ELF-1 (cell line): ENCODE measurements at regions not wholly inside any gene's neighbourhood (a gene's known extent, or its start where the extent isn't known, plus 50 kb on each side); places are given as distances from the start of the nearest gene placed in this dataset.

Experiments
- DNase-seq: peaks from one replicate; pipeline ENCODE4 v3.0.0-alpha.2; 2016; ENCODE audit warnings: low read depth, low spot score

DNA sequence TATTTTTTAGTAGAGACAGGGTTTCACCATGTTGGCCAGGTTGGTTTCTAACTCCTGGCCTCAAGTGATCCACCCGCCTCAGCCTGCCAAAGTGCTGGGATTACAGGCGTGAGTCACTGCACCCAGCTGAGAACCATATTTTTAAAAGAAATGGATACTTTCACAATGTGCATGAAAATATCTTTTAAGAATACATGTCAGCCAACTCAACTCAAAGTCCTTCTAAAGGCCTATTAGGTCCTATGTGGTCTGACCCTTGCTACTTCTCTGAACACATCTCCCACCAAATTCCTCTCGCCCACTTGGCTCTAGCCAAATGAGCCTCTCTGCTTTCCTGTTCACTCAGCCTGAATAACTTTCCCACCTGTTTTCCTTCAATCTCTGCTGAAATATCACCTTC, 119.6 kb downstream of the MTX2 start:
- no peak for DNase-seq

DNA sequence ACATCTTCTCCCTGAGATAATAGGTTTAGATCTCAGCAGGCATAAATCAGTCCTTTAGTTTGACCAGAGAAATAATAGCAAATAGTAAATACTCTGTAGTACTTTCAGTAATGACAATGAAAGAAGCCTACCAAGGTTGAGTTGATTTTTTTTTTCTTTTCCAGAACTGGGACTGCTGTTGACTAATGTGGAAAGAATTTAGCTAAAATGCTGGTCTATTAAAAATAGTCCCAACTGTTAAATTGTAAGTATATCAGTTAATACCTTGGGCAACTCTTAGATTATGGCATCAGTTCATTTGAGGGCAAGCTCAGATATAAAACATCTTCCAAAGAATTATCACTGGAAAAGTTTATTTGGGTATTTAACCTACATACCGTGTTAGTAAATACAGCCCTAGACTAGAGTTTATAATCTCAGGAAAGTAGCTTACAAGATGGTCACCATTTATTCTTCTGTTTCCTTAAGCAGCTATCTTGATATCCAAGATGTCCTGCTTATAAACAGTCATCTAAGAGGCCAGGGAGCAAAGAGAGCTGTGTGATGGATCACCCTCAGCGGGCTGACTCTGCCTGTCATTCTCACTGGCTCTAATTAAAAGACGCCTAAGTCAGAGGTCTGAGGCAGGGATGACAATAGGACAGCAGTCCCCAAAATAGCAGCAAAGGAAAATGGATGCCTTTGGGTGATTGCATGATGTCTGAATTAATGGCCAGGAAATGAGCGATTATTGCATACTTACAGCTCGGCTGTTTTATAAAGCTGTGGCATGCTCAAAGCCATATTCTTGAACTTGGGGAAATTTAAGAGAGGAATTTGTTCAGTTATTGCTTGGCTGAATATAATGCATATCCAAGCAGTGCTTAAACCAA, 121.3 kb downstream of the MTX2 start:
- DNase-seq, result no peak

DNA sequence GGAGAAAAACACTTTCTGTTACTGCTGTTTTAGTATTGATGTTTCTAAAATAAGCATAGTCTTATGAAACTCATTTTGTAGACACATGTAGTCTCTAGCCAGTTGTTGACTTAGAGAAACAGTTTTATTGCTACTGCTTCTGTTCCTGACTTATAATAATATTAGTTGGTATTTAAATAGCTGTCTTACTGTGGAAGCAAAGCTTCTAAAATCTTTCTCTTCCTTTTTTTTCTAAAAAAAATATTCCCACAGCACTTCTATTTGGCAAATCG, 121.8 kb downstream of the MTX2 start:
- no peak for DNase-seq

DNA sequence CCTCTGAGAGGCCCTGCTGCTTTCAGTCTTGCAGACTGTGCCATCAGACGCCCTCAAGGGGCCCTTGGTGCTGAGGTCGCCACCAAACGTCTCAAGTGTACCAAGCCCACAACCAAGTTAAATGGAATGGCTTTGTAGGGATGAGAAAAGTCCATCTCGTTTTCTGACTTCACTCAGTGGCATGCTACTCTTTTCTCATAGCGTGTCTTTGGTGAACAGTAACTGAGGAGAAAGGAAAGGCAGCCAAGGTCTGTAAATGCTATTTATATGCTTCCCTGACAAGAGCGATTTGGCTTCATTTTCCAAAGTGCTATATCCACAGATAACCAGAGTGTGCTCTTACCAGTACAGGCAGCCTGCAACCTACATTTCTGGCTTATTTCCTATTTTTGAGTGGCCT, 123.0 kb downstream of the MTX2 start:
- no peak for DNase-seq

DNA sequence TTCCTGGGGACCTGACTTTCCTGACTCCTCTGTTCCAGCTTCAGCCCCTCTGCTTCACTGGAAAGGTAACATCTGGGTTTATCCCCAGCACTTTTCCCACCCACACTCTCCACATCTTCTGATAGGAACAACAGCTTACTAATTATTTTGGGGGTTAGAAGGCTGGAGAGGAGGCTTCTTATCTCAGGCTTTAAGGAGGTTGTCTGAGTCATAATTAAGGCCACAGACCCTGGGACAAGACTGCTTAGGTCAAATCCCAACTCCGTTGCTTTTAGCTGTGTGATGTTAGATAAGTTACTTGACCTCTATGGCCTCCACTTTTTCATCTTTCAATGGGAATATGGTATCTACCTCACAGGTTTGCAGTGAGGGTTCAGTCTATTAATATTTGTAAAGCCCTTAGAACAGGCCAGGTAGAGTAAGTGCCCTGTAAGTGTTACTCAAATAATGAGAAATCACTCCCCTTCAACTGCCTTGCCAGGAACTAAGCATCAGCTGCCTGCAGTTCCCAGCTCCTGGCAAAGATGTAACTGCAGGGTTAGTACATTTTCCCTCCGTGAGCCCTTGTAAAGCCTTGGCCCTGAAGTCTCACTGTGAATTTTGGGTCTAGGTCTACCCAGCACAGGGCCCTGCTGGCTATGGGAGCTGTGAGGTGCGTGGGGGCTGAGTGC, 123.6 kb downstream of the MTX2 start:
- no peak for DNase-seq

DNA sequence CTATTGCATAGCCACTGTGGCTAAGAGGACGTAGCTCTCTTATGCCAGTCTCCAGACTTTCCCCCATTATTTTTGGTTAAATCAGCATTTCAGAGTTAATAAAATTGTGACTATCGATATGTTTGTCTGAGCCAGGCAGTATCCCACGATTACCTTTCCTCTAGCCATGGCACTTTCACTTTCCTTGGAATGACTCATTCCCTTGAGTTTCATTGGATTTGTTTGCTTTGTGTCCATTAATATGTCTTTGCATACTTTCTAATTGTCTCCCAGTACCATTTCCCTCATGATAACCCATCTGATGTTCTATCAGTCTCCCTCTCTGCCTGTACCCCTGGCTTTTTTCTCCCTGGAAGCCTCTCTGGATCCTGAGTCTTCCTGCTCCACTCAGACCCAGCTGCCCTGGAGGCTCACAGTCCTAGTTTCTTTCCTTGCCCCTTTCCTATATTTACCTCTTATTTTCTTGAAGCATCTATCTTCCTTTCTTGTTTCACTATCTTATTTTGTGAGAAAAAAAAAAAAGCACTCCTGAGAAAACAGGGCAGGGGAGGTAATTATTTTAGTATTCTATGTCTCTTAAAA, 126.1 kb downstream of the MTX2 start:
- DNase-seq, result no peak

DNA sequence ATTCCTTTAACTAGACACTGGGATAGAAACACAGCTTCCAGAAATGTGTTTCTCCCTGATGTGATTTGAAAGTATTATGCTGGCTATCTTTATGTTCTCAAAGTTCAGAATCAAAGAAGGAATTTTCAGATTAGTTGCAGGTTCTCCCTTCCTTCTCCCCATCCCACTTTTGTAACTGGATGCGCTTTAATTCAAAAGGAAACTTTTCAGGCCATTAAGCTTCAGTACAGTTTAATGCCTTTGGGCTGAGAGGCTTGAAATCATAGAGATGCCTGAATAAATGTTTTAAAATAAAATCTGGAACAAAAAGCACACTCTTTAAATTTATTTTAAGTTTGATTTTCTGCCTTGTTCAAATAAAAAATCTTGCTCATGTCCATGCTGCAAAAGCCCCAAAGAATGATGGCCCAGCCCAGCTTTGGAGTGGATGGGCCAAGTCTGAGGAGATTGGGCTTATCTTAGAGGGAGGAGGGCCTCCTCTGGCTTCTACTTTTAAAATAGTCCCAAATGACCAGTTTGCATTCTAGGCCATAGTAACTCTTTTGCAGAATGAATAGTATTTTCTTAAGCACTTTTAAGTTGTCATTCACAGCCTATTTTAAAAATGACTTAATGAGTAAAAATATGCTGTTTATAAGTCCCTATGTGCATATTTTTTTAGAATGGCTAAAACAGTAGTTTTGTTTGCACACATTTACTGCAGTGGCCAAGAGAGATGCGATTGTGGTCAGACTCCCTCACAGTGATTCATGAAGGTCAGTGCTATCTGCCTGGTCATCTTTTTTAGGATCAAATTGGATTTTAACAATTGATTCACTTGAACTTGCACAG, 129.2 kb downstream of the MTX2 start:
- no peak for DNase-seq

DNA sequence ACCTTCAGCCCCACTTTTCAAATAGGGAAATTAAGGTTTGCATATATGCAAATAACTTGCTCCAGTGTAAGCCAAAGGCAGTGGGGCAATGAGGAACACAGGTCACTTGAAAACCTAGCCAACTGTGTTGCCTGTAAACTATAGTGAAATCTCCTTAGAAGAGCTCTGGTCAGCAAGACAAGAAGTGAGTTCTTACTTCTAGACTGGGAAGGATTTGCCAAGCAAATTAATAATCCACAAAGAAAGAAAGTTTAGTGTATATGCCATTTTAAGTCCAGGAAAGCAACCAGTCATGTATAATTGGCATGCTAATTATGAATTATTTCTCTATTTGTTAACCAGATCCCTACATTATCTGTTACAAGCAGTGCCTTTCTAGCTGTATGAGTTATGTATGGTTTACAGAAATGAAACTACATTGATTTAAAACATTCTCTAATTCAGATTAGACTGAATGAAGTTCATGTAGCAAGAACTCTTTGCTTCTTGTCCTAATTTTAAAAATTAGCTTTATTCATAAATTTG, 129.9 kb downstream of the MTX2 start:
- no peak for DNase-seq

DNA sequence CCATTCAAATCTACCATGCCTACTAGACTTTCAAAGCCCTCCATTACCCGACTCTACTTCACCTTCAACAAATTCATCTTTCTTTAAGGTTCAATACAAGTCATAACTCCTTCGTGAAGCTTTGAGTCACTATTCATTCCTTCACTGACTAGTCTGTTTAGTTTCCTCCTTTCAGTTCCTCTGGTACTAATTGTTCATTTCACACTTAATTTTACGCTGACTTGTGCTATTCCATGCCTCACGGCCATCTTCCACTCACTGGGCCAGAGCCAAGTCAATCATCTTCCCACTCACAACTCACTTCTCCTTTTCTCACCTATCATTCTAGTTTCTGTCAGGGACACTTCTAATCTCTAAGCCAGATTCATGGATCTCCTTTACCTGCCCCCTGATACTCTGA, 136.2 kb downstream of the MTX2 start:
- DNase-seq, result no peak

DNA sequence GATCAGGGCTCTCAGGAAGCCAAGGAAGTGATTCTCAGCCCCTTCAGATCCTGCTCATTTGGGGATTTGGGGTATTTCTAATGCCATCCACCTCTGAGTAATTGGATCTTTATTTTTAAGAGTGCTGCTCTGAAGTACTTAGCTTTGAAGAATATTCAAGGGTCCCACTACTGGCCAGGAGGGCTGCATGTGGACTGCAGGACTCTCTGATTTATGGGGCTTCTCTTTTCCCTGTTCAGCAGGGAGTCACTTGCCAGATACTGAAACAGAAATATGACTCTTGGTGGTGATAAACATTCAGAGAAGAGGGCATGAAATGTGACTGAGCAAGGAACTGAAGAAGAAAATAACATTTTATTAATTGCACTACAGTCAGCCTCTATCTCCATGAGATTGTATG, 138.5 kb downstream of the MTX2 start:
- no peak for DNase-seq

DNA sequence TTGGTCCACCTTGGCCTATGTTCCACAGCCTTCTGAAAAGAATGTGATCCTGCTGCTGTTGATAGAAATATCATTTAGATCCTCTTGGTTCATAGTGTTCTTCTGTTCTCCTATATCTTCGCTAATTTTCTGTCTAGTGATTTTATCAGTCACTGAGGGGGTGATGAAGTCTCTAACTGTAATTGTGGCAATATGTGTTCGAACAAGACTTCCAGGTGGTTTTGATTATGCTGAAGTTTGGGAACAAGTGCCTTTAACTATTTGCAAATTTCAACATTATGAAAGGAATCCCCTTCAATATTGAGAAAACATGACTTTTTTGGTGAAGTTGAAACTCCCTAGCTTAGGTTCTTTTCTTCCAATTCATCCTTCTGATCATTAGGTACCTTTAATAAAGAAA, 140.4 kb downstream of the MTX2 start:
- no peak for DNase-seq

DNA sequence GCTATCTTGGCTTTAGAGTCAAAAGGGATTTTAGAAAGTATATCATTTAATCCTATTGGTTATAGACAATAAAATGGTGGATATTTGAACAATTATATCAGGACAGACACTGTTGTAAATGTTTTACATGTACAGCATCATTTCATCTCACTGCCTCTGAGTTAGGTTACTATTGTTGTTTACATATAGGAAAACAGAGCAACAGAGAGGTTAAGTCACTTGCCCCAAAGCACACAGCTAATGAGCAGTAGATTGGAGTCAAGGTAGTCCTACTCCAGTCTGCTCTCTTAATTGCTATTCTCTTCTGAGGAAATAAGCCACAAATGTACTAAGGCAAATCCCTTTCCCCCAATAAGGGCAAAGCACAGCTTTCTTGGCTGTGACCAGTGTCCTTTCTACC, 142.9 kb downstream of the MTX2 start:
- no peak for DNase-seq

DNA sequence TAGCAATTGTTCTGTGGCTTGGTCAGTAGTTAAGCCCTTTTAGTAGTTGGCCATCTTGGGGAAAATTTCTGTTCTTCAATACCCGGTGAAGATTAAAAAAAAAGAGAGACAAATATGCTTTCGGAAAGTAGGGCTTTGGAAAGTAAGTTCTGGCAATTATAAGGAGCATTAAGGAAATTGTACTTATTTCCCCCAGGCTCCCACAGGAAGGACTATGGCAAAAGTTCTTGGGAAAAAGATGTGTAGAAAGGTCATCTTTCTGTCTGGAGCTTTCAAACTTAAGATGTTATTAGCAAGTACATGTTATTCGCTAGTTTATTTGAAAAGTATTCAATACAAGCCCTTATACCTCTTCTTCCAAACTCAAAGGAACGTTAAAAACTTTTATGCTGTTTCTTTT, 144.5 kb downstream of the MTX2 start:
- DNase-seq, result no peak

DNA sequence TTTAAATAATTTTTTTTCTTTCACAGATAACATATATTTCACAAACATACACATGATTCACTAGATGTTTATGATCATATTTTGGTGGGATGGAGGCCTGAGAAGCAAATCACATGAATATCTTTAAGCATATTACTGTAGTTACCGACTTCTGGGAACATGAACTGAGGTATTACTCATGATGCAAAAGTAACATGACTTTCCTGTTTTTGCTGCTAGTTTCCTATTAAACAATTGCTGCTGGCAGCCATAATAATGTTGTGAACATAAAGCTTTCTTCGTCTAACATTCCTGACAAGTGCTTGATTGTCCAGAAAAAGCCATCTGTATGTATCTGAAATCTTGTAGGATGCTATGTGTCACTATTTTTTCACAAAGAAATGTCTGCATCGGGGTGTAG, 145.4 kb downstream of the MTX2 start:
- no peak for DNase-seq

DNA sequence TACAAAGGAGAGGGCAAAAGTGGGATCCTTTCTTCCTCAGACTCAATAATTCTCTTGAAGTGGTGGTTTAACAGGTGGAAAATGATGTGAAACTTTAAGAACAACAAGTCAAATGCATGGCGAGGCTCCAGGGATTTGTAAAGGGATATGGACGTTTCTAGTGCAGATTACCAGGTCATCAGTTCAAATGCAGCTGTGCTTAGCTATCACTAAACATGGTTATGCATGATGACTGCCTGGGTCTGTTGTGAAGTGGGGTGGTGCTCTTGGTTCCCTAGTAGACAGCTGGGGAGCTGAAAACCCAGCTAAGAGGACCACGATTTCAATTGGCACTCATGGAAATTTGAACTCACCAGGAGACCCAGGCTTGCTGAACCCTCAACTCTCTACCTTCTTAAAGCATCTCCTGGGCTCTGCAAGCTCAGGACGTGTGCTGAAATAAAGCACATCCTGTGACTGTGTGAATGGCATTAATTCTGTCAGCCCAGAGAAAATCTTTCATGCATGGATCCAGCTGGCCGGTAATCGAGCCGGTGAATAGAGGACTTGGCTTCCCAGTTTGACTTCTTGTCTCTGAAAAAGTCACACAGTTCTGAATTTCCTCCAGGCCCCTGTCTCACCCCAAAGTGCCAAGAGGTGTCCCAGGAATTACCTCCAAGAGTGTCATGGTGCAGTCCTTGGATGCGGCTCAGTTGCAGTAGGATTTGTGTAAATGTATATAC, 146.1 kb downstream of the MTX2 start:
- no peak for DNase-seq

DNA sequence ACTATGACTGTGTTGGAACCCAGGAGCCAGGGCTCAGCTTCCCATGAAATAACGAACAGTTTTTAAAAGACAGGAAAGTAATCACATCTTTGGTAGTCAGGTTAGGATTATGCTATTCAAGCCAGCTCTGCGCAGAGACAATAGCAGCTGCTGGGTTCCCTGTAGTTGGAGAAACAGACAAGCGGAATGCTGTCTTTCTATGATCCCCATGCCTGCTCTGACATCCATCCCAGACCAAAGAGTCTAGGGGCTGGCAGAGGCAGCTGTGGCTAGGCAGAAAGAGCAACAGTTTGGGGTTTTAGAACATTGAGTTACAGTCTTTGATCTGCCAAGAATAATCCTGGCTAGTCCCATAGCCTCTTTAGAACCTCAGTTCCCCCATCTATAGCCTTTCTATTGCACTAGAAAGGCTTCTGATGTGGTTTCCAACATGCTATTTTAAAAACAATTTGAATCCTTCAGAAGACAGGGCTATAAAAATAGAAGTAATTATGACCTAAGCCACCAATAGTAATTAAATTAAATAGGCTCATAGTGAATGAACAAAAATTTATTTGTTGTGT, 146.8 kb downstream of the MTX2 start:
- no peak for DNase-seq

DNA sequence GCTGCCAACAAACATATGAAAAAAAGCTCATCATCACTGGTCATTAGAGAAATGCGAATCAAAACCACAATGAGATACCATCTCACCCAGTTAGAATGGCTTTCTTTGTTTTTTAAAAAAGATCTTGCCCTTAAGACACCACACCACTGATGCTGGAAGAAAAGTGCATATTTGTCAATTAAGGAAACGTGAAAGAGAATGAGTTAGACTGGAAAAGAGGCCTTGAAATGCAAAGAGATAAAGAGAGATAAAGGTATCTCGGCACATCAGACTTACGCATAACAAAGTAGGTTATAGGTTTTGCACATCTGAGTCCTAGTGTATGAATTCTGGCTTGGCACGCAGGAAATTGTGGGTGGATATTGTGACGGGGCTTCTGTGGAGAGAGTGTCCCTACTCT, 149.5 kb downstream of the MTX2 start:
- DNase-seq, result no peak

DNA sequence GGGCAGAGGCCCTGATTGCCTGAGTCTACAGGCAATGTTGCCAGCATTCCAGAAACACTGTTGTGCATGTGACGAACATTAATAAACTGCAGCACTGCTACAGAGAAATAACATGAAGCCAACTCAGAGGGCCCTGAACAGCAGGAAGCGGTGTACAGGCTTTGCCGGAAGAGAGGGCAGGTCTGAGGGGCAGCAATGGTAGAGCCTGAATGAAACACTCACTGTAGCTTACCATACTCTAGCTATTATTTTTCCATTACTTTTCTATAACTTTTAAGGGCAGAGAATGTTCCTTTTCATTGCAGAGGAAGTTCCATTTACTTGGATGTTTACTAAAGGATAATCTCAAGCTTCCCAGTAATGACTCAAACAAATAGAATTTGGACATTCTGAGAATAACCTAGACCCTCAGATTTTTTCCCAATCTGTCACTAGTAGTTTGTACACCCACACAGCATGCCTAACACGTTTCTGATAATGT, 150.4 kb downstream of the MTX2 start:
- no peak for DNase-seq

DNA sequence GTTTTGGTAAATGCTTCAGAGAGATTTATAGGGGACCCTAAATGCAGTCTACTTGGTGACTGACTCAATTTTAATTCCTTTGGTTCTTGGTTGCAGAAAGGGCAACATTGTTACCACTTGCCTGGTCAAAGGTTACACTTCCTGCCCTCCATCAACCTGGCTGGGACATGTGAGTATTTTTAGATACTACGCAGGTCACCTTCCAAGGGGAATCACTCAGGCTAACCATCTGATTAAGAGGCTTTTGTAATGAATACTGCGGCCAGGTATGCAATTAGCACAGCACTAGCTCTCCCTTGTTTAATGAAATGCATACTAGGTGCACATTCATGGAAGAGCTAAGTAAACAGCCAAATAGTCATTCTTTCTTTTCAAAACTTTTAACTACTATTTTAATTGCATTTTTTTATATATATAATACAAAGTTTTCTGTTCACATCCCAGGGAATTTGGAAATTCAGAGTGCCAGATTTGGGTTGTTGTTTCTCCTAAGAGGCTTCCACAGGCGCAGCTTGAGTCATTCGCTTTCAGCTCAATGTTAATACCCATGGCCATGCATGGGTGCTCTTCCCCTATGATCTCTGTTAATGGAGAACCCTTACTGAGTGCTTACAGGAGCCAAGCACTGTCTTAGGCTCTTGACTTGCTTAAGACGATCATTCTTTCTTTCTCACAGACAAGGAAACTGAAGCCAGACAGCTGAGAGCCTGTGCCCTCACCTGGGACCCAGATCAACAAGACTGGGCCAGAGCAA, 152.2 kb downstream of the MTX2 start:
- DNase-seq, result no peak

DNA sequence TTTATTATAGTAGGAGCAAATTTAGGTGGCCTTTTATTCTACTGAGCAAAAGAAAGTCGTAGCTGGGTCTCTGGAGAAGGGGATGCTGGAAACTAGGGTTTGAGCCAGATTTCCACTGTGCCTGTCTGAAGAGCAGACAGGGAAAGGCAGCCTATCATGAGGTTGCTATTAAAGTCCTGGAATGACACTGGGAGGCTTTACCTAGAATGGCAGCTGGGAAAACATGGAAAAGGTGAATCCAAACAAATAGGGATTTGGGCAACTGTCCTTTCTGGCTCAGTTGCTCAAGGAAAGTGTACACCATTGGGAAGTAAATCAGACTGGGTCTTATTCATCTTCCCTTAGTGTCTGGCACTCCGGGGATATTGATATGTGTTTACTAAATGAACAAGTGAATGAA, 154.6 kb downstream of the MTX2 start:
- DNase-seq, result no peak
